ENCODE measurements at regions not wholly inside any gene's neighbourhood (a gene's known extent, or its start where the extent isn't known, plus 50 kb on each side); places are given as distances from the start of the nearest gene placed in this dataset.
"Not testable (repeated sequence)": the region's sequence is repeated elsewhere in the genome, so short reads cannot be mapped to it uniquely, and the experiment has no call there.

- TF ChIP-seq CTCF (IDR thresholded peaks at IDR 0.05; ENCODE audit: unreplicated experiment in 3 of 3) = no peak
- no peaks in the 10 kb centered on the region for H3K36me3 Mint-ChIP-seq (ENCODE audit: low read depth)
- no peaks in the 10 kb centered on the region for H3K27me3 Mint-ChIP-seq (ENCODE audit: low read depth)
- no peak overlapping the region for H3K27ac Mint-ChIP-seq
- no peaks in the 10 kb centered on the region for H3K9me3 Mint-ChIP-seq
- H3K4me1 Mint-ChIP-seq = no peaks in the 10 kb centered on the region
- H3K4me3 Mint-ChIP-seq = no peak overlapping the region
Observed at GRCh38 chr4:33931026-33931425, 2313.3 kb downstream of the ARAP2 start.

GRCh38 chr4:33940281-33940680, 2304.0 kb downstream of the ARAP2 start:
- Mint-ChIP-seq H3K9me3 (no peaks in the 10 kb centered on the region), H3K27ac (no peak overlapping the region), H3K27me3 (ENCODE audit: low read depth) (no peaks in the 10 kb centered on the region), H3K36me3 (ENCODE audit: low read depth) (no peaks in the 10 kb centered on the region), H3K4me3 (no peak overlapping the region), H3K4me1 (peaks cover 5% of the 10 kb centered on the region)
- no peak for TF ChIP-seq CTCF (IDR thresholded peaks at IDR 0.05; ENCODE audit: unreplicated experiment in 3 of 3)

- no peak for TF ChIP-seq CTCF (IDR thresholded peaks at IDR 0.05; ENCODE audit: unreplicated experiment in 3 of 3)
- Mint-ChIP-seq H3K9me3 (no peaks in the 10 kb centered on the region), H3K36me3 (ENCODE audit: low read depth) (no peaks in the 10 kb centered on the region), H3K4me3 (no peak overlapping the region), H3K4me1 (peaks cover 5% of the 10 kb centered on the region), H3K27ac (peak overlapping the region in 1 of 3 experiments; percentile 35), H3K27me3 (ENCODE audit: low read depth) (no peaks in the 10 kb centered on the region)
Observed at GRCh38 chr4:33941854-33942253, 2302.5 kb downstream of the ARAP2 start.

- H3K4me1 Mint-ChIP-seq = no peaks in the 10 kb centered on the region
- H3K9me3 Mint-ChIP-seq = no peaks in the 10 kb centered on the region
- no peaks in the 10 kb centered on the region for H3K27me3 Mint-ChIP-seq (ENCODE audit: low read depth)
- H3K36me3 Mint-ChIP-seq (ENCODE audit: low read depth) = no peaks in the 10 kb centered on the region
- H3K4me3 Mint-ChIP-seq = no peak overlapping the region
- no peak for TF ChIP-seq CTCF (IDR thresholded peaks at IDR 0.05; ENCODE audit: unreplicated experiment in 3 of 3)
- no peak overlapping the region for H3K27ac Mint-ChIP-seq
Observed at GRCh38 chr4:33948921-33949320, 2295.4 kb downstream of the ARAP2 start.

GRCh38 chr4:33953848-33954247, 2290.5 kb downstream of the ARAP2 start:
- not testable (repeated sequence) for H3K4me1 Mint-ChIP-seq; H3K27ac Mint-ChIP-seq; H3K36me3 Mint-ChIP-seq (ENCODE audit: low read depth); H3K9me3 Mint-ChIP-seq; H3K4me3 Mint-ChIP-seq; H3K27me3 Mint-ChIP-seq (ENCODE audit: low read depth)

GRCh38 chr4:33954759-33955158, 2289.6 kb downstream of the ARAP2 start:
- Mint-ChIP-seq H3K27me3 (ENCODE audit: low read depth) (peaks cover 4% of the 10 kb centered on the region), H3K27ac (no peak overlapping the region)

More at GRCh38 chr4:33954759-33955158, 2289.6 kb downstream of the ARAP2 start:
- Mint-ChIP-seq H3K4me1 (no peaks in the 10 kb centered on the region), H3K36me3 (ENCODE audit: low read depth) (no peaks in the 10 kb centered on the region), H3K4me3 (no peak overlapping the region), H3K9me3 (peaks cover 5% of the 10 kb centered on the region)
- no peak for TF ChIP-seq CTCF (IDR thresholded peaks at IDR 0.05; ENCODE audit: unreplicated experiment in 3 of 3)

Measured in nephron (organoid).